Hippocampal formation (tissue), 2 donors: ENCODE measurements at regions not wholly inside any gene's neighbourhood (a gene's known extent, or its start where the extent isn't known, plus 50 kb on each side); places are given as distances from the start of the nearest gene placed in this dataset.

Experiments
- DNase-seq, 2 donors: peaks; one replicate each; lab custom pipeline; 2025; lab: John Stamatoyannopoulos, UW

- no peak for DNase-seq
These were observed 110.1 kb downstream of the SNX5 start for GRCh38 chr20:17858450-17859001.

GRCh38 chr20:17857639-17858449, 110.8 kb downstream of the SNX5 start:
- no peak for DNase-seq

GRCh38 chr20:17856837-17857605, 111.6 kb downstream of the SNX5 start:
- DNase-seq = no peak

- no peak for DNase-seq
These were observed 112.5 kb downstream of the SNX5 start for GRCh38 chr20:17856024-17856564.

GRCh38 chr20:17854307-17854903, 114.2 kb downstream of the SNX5 start:
- peak in 1 of 2 donors; percentile 33 for DNase-seq

- DNase-seq = no peak
These were observed 116.3 kb downstream of the SNX5 start for GRCh38 chr20:17852323-17852722.

- DNase-seq = no peak
These were observed 117.9 kb downstream of the SNX5 start for GRCh38 chr20:17850684-17851026.

- no peak for DNase-seq
These were observed 118.5 kb downstream of the SNX5 start for GRCh38 chr20:17849901-17850683.

- DNase-seq = no peak
These were observed 119.3 kb downstream of the SNX5 start for GRCh38 chr20:17849138-17849900.

- DNase-seq = no peak
These were observed 120.1 kb downstream of the SNX5 start for GRCh38 chr20:17848249-17849048.

GRCh38 chr20:17845701-17846475, 122.7 kb downstream of the SNX5 start:
- DNase-seq = no peak

- DNase-seq = no peak
These were observed 123.9 kb downstream of the SNX5 start for GRCh38 chr20:17844549-17845298.

GRCh38 chr20:17844133-17844429, 124.5 kb downstream of the SNX5 start:
- no peak for DNase-seq

- DNase-seq = no peak
These were observed 125.1 kb downstream of the SNX5 start for GRCh38 chr20:17843246-17844132.

- DNase-seq = no peak
These were observed 126.8 kb downstream of the SNX5 start for GRCh38 chr20:17841751-17842215.

- DNase-seq = no peak
These were observed 128.2 kb downstream of the SNX5 start for GRCh38 chr20:17840423-17840822.

- no peak for DNase-seq
These were observed 129.7 kb downstream of the SNX5 start for GRCh38 chr20:17838921-17839320.
